ENCODE measurements at regions not wholly inside any gene's neighbourhood (a gene's known extent, or its start where the extent isn't known, plus 50 kb on each side); places are given as distances from the start of the nearest gene placed in this dataset.

DNA sequence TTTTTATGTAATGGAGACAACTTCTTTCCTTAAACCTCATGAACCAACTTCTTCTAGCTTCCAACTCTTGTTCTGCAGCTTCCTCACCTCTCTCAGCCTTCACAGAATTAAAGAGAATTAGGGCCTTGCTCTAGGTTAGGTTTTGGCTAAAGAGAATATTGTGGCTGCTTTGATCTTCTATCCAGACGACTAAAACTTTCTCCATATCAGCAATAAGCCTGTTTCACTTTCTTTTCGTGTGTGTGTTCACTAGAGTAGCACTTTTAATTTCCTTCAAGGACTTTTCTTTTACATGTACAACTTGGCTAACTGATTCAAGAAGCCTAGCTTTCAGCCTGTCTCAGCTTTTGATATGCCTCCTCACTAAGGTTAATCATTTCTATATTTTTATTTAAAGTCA is 596.1 kb upstream of the NRSN1 start:
- TF ChIP-seq, protein P1, sequence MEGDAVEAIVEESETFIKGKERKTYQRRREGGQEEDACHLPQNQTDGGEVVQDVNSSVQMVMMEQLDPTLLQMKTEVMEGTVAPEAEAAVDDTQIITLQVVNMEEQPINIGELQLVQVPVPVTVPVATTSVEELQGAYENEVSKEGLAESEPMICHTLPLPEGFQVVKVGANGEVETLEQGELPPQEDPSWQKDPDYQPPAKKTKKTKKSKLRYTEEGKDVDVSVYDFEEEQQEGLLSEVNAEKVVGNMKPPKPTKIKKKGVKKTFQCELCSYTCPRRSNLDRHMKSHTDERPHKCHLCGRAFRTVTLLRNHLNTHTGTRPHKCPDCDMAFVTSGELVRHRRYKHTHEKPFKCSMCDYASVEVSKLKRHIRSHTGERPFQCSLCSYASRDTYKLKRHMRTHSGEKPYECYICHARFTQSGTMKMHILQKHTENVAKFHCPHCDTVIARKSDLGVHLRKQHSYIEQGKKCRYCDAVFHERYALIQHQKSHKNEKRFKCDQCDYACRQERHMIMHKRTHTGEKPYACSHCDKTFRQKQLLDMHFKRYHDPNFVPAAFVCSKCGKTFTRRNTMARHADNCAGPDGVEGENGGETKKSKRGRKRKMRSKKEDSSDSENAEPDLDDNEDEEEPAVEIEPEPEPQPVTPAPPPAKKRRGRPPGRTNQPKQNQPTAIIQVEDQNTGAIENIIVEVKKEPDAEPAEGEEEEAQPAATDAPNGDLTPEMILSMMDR (IDR thresholded peaks at IDR 0.05): no peak
- no peak for TF ChIP-seq POLR2A (IDR thresholded peaks at IDR 0.05)
